GM12891 (cell line): ENCODE measurements at regions not wholly inside any gene's neighbourhood (a gene's known extent, or its start where the extent isn't known, plus 50 kb on each side); places are given as distances from the start of the nearest gene placed in this dataset.

Experiments used
- DNase-seq: peaks from one replicate; pipeline ENCODE4 v3.0.0; 2011; ENCODE audit warnings: low spot score; ENCODE audit not compliant: insufficient read length
- FAIRE-seq: peaks from 2 replicates; lab custom pipeline; 2011; peaks lifted over from hg19 to GRCh38; lab: Jason Lieb, UNC
- PAX5 ChIP-seq: IDR thresholded peaks from 2 replicates; pipeline ENCODE4 v1.6.1; 2011; ENCODE audit warnings: low read length, moderate library complexity, mild to moderate bottlenecking; ENCODE audit not compliant: insufficient read depth, severe bottlenecking
- POLR2A ChIP-seq: IDR thresholded peaks from 2 replicates; pipeline ENCODE4 v1.6.1; 2011; ENCODE audit warnings: low read depth, low read length, control low read depth
- POLR2AphosphoS5 ChIP-seq: IDR thresholded peaks from 2 replicates; pipeline ENCODE4 v1.6.1; 2011; ENCODE audit warnings: low read depth, low read length, control low read depth
- POU2F2 ChIP-seq: IDR thresholded peaks from 2 replicates; pipeline ENCODE4 v1.6.1; 2011; ENCODE audit warnings: low read depth, mild to moderate bottlenecking, control low read depth, low read length, moderate library complexity
- SPI1 ChIP-seq: IDR thresholded peaks from 2 replicates; pipeline ENCODE4 v1.6.1; 2011; ENCODE audit warnings: low read depth, low read length, control low read depth
- TAF1 ChIP-seq: IDR thresholded peaks from 2 replicates; pipeline ENCODE4 v1.6.1; 2011; ENCODE audit warnings: low read depth, low read length, control low read depth

GRCh38 chr15:67999320-68000100 lies 54.6 kb upstream of the PIAS1 start:
- no peak for TF ChIP-seq POU2F2
- TF ChIP-seq TAF1: no peak
- TF ChIP-seq POLR2A: no peak
- no peak for TF ChIP-seq SPI1
- no peak for TF ChIP-seq POLR2AphosphoS5
- no peak for TF ChIP-seq PAX5

GRCh38 chr15:68000754-68001153 lies 53.4 kb upstream of the PIAS1 start:
- DNase-seq (no peak), FAIRE-seq (no peak)
- TF ChIP-seq POU2F2: no peak

More at GRCh38 chr15:67999320-68000100, 54.6 kb upstream of the PIAS1 start:
- FAIRE-seq (no peak), DNase-seq (no peak)

GRCh38 chr15:68001811-68002210 lies 52.3 kb upstream of the PIAS1 start:
- FAIRE-seq (no peak), DNase-seq (no peak)
- no peak for TF ChIP-seq SPI1
- TF ChIP-seq POLR2A: no peak
- TF ChIP-seq PAX5: no peak
- no peak for TF ChIP-seq POLR2AphosphoS5
- TF ChIP-seq POU2F2: no peak
- no peak for TF ChIP-seq TAF1

- no peak for TF ChIP-seq POLR2A
- TF ChIP-seq TAF1: no peak
- no peak for TF ChIP-seq POU2F2
- no peak for TF ChIP-seq POLR2AphosphoS5
- no peak for TF ChIP-seq PAX5
- no peak for TF ChIP-seq SPI1
- DNase-seq (no peak), FAIRE-seq (no peak)
These were observed 50.8 kb upstream of the PIAS1 start for GRCh38 chr15:68003297-68003696.
